ENCODE measurements at regions not wholly inside any gene's neighbourhood (a gene's known extent, or its start where the extent isn't known, plus 50 kb on each side); places are given as distances from the start of the nearest gene placed in this dataset.

DNA sequence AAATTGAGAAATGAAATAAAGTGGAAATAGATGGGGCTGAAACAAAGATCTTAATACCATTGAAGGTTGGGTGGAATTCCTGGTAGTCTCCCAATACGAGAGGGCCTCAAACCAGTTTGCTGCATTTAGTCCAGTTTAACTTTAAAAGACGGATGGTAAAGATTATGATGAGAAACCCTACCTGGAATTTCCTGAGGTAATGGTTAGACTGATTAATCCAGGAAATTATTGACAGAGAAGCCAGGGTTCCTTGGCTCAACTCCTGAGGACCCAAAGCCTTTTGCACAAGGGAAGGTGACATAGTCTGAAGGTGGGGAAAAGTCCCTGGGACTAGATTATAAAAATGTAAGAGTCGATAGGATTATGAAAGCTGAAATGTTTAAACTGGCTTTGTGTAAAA lies 133.2 kb upstream of the SLITRK5 start:
- ChIA-PET CTCF (no interaction called here), POLR2A (no interaction called here)
- Histone ChIP-seq H3K4me2 (no peak overlapping the region), H3K4me1 (no peaks in the 10 kb centered on the region), H3K9me3 (no peaks in the 10 kb centered on the region), H3K4me3 (no peak overlapping the region), H3K27ac (no peak overlapping the region)
- 45% methylated on average over 3 of the region's 3 CpGs for WGBS (ENCODE audit: missing lambda C conversion rate)
- TF ChIP-seq CBX2 (IDR thresholded peaks at IDR 0.05; ENCODE audit: borderline replicate concordance, low read depth) = no peak
- no peak for TF ChIP-seq GATA3 (IDR thresholded peaks at IDR 0.05; ENCODE audit: borderline replicate concordance)
- TF ChIP-seq HOXB5 (CRISPR knock-in tag; IDR thresholded peaks at IDR 0.05) = no peak
- no peak for TF ChIP-seq EHMT2 (IDR thresholded peaks at IDR 0.05; ENCODE audit: low read depth)
- no peak for TF ChIP-seq HOXB13 (CRISPR knock-in tag; IDR thresholded peaks at IDR 0.05; ENCODE audit: low read depth)
- no peak for TF ChIP-seq TFCP2L1 (CRISPR knock-in tag; IDR thresholded peaks at IDR 0.05)
- TF ChIP-seq RFX5 (IDR thresholded peaks at IDR 0.05) = no peak
- TF ChIP-seq, protein P1, sequence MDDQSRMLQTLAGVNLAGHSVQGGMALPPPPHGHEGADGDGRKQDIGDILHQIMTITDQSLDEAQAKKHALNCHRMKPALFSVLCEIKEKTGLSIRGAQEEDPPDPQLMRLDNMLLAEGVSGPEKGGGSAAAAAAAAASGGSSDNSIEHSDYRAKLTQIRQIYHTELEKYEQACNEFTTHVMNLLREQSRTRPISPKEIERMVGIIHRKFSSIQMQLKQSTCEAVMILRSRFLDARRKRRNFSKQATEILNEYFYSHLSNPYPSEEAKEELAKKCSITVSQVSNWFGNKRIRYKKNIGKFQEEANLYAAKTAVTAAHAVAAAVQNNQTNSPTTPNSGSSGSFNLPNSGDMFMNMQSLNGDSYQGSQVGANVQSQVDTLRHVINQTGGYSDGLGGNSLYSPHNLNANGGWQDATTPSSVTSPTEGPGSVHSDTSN (IDR thresholded peaks at IDR 0.05) = no peak
- ATAC-seq (no peak), DNase-seq (ENCODE audit: low read depth in 1 of 2, low spot score in 1 of 2) (no peak), FAIRE-seq (no peak)

DNA sequence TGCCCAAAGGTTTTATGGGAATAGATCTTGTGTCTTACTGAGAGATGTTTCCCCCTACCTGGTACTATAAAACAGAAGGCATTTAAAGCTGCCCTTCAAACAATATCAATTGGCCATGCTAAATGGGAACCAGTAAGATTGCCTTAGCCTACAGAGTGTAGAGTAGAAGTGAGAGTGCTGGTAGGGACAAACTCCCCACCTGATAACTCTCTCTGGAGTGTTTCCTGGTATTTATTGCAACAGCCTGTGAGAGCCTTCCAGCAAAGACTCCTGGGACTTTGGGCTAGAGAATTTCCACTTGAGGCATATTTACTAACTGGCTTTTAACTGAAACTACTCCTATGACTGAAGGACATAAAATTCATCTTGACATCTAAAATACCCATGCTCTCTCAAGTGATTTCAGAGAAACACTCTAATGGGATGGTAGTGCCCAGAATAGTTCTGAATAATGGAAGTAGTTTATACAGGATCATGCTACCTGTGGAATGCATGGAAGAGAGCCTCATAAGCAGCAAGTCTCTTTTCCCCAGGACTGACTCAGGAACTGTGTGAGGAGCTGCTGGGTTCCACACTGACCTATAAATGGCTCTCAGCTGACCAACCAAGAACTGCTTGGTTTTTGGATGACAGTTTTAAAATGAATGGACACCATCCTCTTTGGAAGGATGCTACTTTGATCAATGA lies 132.7 kb upstream of the SLITRK5 start:
- no peak for ATAC-seq
- ChIA-PET POLR2A (no interaction called here), CTCF (no interaction called here)
- FAIRE-seq = no peak
- H3K4me2 ChIP-seq = no peak overlapping the region
- no peak overlapping the region for H3K27ac ChIP-seq
- TF ChIP-seq NFE2L2 (conservative IDR thresholded peaks at IDR 0.05; ENCODE audit: low read length) (no peak), EHMT2 (IDR thresholded peaks at IDR 0.05; ENCODE audit: low read depth) (no peak)
- TF ChIP-seq, protein P2, sequence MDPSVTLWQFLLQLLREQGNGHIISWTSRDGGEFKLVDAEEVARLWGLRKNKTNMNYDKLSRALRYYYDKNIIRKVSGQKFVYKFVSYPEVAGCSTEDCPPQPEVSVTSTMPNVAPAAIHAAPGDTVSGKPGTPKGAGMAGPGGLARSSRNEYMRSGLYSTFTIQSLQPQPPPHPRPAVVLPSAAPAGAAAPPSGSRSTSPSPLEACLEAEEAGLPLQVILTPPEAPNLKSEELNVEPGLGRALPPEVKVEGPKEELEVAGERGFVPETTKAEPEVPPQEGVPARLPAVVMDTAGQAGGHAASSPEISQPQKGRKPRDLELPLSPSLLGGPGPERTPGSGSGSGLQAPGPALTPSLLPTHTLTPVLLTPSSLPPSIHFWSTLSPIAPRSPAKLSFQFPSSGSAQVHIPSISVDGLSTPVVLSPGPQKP (IDR thresholded peaks at IDR 0.05; ENCODE audit: low read depth, low read length) = no peak
- DNase-seq (ENCODE audit: low read depth in 1 of 2, low spot score in 1 of 2) = no peak
- no peaks in the 10 kb centered on the region for H3K4me1 ChIP-seq
- no peak overlapping the region for H3K4me3 ChIP-seq
- H3K9me3 ChIP-seq = no peaks in the 10 kb centered on the region

- DNase-seq (ENCODE audit: low read depth in 1 of 2, low spot score in 1 of 2) (no peak), ATAC-seq (no peak), FAIRE-seq (no peak)
- no peaks in the 10 kb centered on the region for H3K9me3 ChIP-seq
- TF ChIP-seq EHF (CRISPR knock-in tag; IDR thresholded peaks at IDR 0.05) = no peak
- TF ChIP-seq KDM5A (IDR thresholded peaks at IDR 0.05) = no peak
- TF ChIP-seq BHLHE40 (IDR thresholded peaks at IDR 0.05; ENCODE audit: low read depth, low read length) = no peak
- TF ChIP-seq, protein P3, sequence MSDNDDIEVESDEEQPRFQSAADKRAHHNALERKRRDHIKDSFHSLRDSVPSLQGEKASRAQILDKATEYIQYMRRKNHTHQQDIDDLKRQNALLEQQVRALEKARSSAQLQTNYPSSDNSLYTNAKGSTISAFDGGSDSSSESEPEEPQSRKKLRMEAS (IDR thresholded peaks at IDR 0.05) = no peak
- TF ChIP-seq ESRRA (IDR thresholded peaks at IDR 0.05; ENCODE audit: borderline replicate concordance, low read length) = no peak
- no peak for TF ChIP-seq ZSCAN20 (CRISPR knock-in tag; IDR thresholded peaks at IDR 0.05)
- TF ChIP-seq HOXB5 (CRISPR knock-in tag; IDR thresholded peaks at IDR 0.05) = no peak
- TF ChIP-seq, protein P4, sequence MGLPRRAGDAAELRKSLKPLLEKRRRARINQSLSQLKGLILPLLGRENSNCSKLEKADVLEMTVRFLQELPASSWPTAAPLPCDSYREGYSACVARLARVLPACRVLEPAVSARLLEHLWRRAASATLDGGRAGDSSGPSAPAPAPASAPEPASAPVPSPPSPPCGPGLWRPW (IDR thresholded peaks at IDR 0.05) = no peak
- TF ChIP-seq RCOR1 (IDR thresholded peaks at IDR 0.05; ENCODE audit: low read depth, low read length) = no peak
- no peak for TF ChIP-seq EP300 (IDR thresholded peaks at IDR 0.05)
- TF ChIP-seq SMC3 (IDR thresholded peaks at IDR 0.05) = no peak
- no peak for TF ChIP-seq CHD4 (IDR thresholded peaks at IDR 0.05; ENCODE audit: borderline replicate concordance)
- no peak for TF ChIP-seq MAFK (IDR thresholded peaks at IDR 0.05; ENCODE audit: partially characterized antibody)
- no peak for TF ChIP-seq RNF2 (IDR thresholded peaks at IDR 0.05; ENCODE audit: borderline replicate concordance, low read depth)
- no peaks in the 10 kb centered on the region for H3K4me1 ChIP-seq
- H3K27ac ChIP-seq = no peak overlapping the region
- no peak overlapping the region for H3K4me2 ChIP-seq
- WGBS (ENCODE audit: missing lambda C conversion rate) = 88% methylated on average over 3 of the region's 3 CpGs
- CTCF ChIA-PET = no interaction called here
- H3K4me3 ChIP-seq = no peak overlapping the region
- POLR2A ChIA-PET = no interaction called here
These were observed 118.0 kb upstream of the SLITRK5 start for GRCh38 chr13:87553142-87553541.
